HG03097 (cell line): ENCODE measurements at regions not wholly inside any gene's neighbourhood (a gene's known extent, or its start where the extent isn't known, plus 50 kb on each side); places are given as distances from the start of the nearest gene placed in this dataset.
"Not testable (repeated sequence)": the region's sequence is repeated elsewhere in the genome, so short reads cannot be mapped to it uniquely, and the experiment has no call there.

Experiments used
- ATAC-seq: cut with Tn5 transposase; IDR thresholded peaks from one replicate; pipeline ENCODE4 v1.9.1; 2021; ENCODE audit not compliant: unreplicated experiment, low FRiP score

DNA sequence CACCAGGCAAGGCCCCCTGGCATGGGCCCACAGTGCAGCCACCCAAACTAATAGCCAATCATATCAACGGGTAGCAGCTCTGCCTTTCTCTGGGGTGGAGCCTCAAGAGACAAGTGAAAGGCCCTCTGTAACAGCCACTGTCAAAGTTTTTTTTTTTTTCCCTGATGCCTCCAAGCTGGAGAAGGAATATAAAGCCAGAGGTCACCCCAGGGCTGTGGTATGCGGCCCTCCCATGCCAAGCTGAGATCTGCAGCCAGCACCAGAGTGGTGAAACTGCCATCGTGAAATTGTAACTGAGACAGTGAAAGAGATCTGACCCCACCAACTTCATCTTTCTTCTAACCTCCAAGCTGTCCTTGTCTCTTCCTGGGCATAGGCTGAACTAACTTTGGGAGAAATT, 407.0 kb downstream of the KLHL4 start:
- ATAC-seq: no peak

GRCh38 chrX:87941841-87942240, 424.2 kb downstream of the KLHL4 start:
- ATAC-seq: no peak

DNA sequence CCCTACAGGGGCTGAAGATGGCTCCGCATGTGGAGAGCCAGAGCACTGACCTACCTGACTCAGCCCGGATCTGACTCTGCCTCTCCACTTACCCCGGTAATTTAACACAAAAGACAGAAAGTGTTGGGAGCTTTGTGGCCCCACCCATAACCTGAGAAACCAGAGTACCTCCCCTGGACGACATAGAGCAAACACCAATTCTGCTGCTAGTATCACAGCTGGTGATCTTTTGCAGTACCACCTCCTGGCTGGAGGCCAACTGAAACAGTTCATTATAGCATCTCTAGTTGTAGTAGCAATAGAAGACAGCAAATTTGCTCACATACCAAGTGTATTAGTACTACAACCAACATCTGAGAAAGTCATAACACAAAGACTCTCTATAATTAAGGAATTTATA, 443.9 kb downstream of the KLHL4 start:
- ATAC-seq: no peak

- ATAC-seq: no peak
These were observed 450.5 kb downstream of the KLHL4 start for GRCh38 chrX:87968118-87968517.

DNA sequence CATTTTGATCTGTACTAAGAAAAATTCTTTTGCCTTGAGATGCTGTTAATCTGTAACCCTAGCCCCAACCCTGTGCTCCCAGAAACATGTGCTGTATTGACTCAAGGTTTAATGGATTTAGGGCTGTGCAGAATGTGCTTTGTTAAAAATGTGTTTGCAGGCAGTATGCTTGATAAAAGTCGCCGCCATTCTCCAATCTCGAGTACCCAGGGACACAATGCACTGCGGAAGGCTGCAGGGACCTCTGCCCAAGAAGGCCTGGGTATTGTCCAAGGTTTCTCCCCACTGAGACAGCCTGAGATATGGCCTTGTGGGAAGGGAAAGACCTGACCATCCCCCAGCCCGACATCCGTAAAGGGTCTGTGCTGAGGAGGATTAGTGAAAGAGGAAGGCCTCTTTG, 454.5 kb downstream of the KLHL4 start:
- not testable (repeated sequence) for ATAC-seq

DNA sequence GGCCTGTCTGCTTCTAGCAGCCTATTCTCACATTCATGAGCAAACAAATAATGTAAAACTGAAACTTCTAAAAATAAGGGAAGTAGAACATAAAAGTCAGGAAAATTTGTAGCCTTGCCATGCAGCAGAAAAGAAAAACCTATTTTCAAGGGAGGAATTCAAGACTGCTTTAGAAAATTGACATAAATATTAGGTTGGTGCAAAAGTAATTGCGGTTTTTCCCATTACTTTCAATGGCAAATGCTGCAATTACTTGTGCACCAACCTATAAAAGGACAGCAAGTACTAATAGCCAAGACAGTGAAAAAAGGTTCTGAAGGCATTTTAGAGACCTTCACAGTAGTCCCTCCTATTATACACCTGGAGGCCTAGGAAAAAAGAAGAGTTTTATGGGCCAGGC, 457.8 kb downstream of the KLHL4 start:
- no peak for ATAC-seq

- ATAC-seq: not testable (repeated sequence)
These were observed 490.3 kb downstream of the KLHL4 start for GRCh38 chrX:88007873-88008272.

DNA sequence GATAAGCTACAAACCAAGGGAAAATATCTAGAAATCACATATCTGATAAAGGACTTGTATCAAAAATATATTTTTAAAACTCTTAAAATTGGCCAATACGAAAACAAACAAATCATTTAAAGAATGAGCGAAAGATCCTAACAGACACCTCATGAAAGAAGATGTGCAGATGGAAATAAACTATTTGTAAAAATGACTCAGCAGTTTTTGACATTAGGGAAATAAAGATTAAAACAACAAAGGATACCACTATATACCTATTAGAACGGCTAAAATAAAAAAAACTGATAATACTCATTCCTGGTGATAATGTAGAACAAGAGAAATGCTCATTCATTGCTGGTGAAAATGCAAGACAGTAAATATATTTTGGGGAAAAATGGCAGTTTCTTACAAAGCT, 506.4 kb downstream of the KLHL4 start:
- no peak for ATAC-seq

GRCh38 chrX:88072339-88073030, 554.9 kb downstream of the KLHL4 start:
- no peak for ATAC-seq

DNA sequence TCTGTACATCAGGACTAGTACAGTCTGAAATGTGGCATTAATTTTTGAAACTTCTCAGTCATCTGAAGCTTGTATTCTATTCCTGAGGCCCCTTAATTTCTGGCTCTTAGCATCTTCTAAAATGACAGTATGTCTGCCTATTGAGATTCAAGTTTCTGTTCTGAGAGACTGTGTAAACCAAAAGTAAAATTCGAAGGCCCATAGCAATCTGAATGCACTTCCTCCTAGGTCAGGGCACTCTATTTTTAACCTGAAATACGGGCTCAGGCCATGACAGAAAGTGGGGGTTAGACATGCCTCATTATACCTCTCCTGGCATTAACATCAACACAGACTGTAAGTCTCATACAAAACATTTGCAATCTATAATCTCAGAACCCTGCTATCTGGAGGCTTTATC, 584.4 kb downstream of the KLHL4 start:
- ATAC-seq: no peak

DNA sequence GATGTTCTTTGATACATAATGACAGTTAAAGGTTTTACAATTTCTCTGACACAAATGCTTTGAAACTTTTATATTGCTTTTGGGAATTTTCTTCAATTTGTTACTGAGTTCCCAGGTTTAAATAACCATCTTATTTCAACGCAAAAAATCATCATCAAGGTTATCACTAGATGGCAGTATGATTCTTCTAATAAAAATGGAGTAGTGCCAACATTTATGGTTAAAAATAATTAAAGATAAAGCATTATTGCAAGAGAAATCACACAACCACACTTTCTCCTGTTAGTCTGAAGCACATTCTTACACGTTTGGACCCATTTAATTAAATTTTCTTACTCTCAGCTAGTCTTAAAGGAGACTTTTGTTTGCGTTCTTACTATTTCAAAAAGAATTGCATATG, 611.3 kb upstream of the CPXCR1 start:
- no peak for ATAC-seq

GRCh38 chrX:88136328-88136727, 610.7 kb upstream of the CPXCR1 start:
- no peak for ATAC-seq

GRCh38 chrX:88146577-88146976, 600.4 kb upstream of the CPXCR1 start:
- ATAC-seq: no peak

DNA sequence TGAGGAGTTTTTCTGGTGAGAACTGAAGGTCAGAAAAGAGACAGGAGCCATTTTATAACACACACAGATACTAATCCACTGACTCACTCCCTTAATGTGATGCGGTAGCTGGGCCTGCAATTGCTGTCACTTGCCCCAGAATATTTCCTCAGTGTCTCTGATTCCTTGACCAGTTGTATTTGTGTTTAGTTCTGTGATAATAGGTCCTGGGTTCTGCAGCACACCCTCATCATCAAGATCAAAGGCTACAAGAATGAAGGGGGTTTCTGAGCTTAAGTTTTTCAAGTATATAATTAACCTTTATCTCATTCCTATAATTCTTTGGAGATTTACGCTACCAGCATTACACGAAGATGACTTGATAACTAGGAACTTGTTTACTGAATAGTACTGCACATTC, 576.5 kb upstream of the CPXCR1 start:
- no peak for ATAC-seq

DNA sequence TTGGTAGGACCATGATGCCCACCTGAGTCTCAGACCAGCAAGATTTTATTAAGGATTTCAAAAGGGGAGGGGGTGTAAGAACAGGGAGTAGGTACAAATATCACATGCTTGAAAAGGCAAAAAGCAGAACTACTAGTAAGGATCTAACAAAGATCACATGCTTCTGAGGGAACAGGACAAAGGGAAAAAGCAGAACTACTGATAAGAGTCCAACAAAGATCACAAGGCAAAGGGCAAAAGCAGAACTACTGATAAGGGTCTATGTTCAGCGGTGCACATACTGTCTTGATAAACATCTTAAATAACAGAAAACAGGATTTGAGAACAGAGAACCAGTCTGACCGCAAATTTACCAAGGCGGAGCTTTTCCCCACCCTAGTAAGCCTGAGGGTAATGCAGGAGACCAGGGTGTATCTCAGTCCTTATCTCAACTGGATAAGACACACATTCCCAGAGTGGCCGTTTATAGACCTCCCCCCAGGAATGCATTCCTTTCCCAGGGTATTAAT, 573.0 kb upstream of the CPXCR1 start:
- not testable (repeated sequence) for ATAC-seq

DNA sequence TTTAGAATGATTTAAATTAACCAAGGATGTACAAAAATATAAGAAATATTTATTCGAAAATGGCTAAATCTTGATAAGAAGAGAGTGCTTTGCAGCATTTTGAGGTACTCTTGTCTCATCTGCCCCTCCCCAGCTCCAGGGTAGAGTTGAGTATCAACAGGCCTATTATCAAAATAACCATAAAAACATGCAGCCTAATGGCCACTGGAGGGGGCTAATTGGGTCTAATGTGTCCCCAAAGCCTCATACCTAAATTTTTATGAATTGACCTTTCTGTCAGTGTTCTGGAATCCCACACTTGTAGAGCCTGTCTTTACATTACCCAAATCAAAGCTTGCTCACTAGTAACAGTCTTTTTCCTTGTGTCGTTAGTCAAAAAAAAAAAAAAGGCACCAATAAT, 544.9 kb upstream of the CPXCR1 start:
- no peak for ATAC-seq

- ATAC-seq: no peak
These were observed 503.0 kb upstream of the CPXCR1 start for GRCh38 chrX:88244066-88244465.

DNA sequence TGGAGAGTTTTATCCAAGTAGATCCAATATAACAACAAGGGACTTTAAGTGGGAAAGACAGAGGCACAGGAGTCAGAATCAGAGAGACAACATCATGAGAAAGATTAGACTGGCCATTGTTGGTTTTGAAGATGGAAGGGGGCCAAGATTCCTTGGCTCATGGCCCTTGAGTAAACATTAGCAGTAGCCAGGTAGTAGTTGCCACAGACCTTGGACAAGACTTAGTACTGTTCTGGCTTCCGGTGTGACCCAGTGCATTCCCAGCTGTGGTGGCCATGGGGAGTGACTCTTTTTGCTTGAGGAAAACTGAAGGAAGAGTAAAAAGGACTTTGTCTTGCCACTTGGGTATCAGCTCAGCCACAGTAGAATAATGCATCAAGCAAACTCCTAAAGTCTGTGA, 462.2 kb upstream of the CPXCR1 start:
- no peak for ATAC-seq

DNA sequence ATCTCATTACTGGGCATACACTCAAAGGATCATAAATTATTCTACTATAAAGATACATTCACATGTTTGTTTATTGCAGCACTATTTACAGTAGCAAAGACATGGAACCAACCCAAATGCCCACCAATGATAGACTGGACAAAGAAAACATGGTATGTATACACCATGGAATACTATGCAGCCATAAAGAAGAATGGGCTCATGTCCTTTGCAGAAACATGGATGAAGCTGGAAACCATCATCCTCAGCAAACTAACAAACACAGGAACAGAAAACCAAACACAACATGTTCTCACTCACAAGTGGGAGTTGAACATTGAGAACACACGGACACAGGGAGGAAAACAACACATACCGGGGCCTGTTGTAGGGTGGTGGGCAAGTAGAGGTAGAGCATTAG, 433.1 kb upstream of the CPXCR1 start:
- not testable (repeated sequence) for ATAC-seq

DNA sequence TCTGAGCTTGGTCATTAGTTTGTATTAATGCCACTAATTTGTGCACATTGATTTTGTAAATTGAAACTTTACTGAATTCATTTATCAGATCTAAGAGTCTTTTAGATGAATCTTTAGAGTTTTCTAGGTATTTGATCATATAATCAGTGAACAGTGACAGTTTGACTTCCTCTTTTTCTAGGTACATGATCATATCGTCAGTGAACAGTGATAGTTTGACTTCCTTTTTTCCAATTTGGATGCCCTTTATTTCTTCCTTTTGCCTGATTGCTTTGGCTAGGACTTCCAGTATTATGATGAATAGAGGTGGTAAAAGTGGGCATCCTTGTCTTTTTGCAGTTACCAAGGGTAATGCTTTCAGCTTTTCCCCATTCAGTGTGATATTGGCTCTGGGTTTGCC, 421.4 kb upstream of the CPXCR1 start:
- ATAC-seq: no peak

DNA sequence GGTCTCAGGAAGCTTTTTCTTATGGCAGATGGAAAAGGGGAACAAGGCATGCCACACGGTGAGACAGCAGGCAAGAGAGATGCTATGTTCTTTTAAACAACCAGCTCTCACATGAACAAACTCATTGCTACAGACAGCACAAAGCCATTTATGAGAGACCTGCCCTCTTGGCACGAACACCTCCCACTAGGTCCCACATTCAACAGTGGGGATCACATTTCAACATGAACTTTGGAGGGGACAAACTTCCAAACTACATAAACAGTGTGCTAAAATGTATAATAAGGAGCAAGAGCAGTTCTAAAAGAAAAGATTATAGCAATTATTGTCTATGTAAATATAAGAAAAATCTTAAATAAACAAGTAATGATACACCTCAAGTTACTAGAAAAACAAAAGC, 391.8 kb upstream of the CPXCR1 start:
- ATAC-seq: no peak

- no peak for ATAC-seq
These were observed 380.7 kb upstream of the CPXCR1 start for GRCh38 chrX:88366314-88366713.

DNA sequence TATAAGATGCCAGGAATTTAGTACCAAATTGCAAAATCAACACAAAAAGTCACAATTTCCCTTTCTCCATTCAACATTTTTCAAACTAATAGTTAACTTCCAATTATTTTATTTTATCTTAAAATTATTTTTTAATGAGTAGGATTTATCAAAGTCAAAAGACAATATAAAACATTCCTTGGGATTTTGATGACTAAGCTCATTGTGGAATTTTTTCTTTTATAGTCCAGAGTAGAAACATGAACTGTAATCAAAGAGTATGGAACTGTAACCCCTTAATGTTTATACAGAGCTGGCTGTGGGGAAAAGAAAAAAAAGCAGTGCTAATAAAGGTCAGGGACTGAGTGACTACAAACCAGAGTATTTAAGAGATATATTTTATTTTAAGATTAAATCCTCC, 368.6 kb upstream of the CPXCR1 start:
- no peak for ATAC-seq
